ENCODE measurements at regions not wholly inside any gene's neighbourhood (a gene's known extent, or its start where the extent isn't known, plus 50 kb on each side); places are given as distances from the start of the nearest gene placed in this dataset.

DNA sequence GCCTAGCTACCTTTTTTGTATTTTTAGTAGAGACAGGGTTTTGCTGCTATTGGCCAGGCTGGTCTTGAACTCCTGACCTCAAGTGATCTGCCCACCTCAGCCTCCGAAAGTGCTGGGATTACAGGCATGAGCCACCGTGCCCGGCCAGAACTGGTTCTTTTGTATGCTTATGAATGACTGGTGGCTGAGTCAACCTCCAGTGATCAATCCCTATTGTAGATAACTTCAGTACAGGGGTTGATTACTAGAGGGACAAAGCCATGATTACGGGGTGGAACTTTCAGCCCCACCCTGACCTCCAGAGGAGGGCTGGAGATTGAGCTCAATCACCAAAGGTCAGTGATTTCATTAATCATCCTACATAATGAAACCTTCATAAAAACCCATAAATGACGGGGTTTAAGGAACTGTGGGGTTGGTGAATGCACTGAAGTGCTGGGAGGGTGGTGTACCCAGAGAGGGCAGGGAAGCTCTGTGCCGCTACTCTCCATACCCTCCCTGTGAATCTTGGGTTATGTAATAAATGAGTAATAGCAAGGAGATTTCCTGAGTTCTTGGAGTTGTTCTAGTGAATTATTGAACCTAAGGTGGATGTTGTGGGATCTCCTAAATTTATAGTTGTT, 281.8 kb upstream of the CXCR4 start:
- DNase-seq: no peak

DNA sequence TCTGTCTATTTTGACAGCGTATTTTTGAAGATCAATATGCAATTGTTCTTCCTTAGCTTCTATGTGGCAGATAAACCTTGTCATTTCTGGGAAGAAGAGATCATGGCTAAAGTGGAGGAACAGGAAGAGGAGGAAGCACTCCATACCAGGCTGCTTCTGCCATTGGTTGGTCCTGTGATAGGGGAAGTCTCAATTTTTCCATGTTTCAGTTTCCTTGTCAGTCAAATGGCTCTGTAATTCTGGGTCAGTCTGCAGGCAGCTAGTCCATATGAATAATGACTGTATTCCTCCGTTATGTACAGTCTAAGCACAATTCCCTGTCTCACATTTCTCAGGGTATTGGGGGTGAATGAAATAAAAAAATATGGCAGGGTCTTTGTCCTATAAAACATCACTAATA, 277.6 kb upstream of the CXCR4 start:
- DNase-seq: no peak

DNA sequence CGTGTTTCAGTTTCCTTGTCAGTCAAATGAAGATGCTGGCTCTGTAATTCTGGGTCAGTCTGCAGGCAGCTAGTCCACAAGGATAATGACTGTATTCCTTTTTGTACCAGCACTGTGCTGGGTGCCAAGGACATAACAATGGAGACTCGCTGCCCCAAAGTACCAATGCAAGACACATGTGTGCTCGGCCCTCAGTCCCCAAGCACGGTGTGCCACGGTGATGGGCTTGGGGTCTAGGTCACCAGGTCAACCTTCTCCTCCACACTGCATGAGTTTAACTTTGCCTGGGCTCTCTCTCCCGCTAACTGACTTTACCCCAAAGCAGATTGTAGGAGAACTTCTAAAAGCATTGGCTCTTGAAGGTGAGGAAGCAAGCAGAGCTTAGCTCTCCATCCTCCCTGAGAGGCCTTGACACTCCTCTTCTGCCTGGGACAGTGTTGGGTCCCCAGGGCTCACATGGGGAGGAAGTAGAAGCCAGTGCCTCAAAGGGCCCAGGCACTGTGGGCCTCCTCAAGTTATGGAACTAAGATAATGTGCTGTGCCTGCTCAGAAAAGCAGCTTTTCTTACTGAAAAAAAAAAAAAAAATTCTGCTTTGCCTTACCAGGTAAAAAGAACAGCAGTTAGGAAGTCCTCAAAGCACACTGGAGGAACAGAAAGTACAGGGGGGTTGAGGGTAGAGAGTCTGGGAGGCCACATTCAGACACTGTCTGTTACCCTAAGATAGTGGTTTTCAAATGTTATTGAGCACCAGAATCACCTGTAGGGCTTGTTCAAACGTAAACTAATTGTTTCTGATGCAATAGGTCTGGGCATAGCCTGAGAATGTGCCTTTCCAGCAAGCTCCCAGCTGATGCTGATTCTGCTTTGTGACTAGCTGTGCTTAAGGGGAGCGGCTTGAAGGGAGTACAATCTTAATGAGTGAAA, 276.4 kb upstream of the CXCR4 start:
- DNase-seq: no peak

DNA sequence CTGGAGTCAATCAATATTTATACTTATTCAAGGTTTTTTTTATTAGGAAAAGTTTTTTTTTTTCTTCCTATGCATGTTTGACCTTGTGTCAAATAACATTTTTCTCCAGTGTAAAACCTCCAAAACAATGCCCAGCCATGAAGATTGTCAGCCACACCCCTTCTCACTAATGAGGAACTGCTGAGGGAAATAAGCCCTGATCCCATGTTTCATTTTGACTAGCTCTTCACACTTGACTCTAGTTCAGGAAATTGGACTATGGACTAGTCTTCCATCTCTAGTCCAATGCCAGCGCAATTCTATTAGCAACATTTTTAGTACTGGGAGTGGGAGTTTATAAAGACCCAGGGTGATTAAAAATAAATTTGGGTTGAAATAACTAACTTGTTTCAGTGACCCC, 275.6 kb upstream of the CXCR4 start:
- DNase-seq: no peak

DNA sequence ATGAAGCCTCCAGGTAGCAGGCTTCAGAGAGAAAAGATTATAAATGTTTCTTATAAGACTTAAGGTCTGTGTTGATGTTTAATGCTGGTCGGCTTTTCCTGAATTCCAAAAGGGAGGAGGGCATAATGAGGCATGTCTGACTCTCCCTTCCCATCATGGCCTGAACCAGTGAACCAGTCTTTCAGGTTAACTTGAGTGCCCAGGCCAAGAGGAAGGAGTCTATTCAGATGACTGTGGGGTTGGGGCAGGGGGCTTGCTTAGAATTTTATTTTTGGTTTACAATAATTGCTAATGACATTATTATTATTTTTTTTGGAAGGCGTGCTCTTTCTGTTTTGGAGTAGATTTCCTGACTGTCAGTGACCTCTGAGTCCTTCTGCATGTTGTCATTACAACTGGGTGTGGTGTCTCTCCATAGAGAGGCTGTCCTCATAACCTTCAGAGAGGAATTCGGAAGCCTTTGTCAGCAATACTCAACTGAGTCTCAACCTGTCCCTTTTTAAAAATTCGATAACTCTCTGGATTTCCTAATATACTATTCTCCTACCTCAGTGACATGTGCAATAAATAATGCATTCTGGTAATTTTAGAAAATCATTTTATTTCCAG, 275.1 kb upstream of the CXCR4 start:
- no peak for DNase-seq

DNA sequence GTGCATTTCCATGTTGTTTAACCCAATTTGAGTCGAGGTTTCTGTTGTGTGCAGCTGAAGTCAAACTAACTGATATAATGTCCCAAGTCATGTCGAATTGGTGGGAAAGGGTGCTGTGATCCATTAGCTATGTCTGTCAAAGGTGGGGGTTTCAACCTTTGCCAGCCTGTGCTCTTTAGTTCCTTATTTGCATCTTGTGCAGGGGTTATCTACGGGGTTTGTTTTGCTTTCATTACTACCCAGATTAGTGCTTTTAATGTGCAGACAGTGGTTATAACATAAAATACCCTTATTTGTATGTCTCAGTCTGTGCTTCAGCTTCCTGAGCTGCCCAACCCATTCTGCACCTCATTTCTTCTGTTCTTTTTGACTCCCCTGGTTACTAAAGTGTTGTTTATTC, 271.9 kb upstream of the CXCR4 start:
- DNase-seq: no peak

DNA sequence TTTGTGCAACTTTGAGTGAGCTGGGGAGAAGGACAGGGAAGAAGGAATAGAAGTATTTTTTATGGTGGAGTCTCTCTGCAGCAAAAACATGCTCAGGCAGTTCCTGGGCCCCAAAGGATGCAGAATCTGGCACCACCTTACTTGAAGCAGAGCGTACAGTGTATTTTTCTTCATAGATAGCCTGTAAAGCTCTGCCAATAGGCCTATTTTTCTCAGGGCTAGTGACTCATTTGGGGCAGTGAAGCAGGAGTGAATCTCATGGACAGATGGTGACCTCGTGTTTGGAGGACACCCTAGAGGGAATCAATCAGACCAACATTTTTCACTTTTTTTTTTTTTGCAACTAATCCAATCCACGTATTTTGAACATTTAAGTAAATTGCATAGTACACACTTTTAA, 268.1 kb upstream of the CXCR4 start:
- DNase-seq: no peak

DNA sequence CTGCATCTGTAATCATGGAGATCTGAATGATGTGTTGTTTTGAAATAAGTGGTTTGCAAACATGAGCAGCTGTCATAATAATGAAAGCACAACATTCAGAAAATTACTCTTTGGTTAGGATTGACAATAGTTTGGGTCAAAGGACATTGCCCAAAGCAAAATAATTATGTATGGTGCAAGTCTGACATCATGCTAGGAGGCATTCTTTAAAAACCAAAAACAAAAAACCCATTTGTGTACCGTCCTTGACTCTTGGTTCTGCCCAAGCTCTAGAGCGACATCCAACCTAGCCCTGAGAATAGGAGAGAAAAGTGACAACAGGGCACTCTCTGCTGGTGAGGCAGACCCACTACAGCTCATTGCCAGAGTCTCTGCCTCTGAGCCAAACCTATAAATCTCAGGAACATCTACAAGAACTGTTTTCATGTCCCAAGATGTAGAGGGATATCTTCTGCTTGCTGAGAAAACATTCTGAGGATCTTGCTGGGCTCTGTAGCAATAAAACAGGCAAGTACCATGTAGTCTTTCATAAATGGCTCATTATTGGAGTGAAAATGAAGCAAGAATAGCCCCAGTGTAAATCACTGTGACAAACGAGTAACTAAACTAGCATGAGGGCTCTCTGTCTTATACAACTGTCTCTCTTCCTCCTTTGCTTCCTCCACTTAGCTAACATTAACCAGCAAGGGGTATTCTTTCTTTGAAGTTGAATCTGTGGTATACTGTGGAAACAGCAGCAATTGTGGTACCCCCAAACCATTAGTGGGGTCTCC, 266.8 kb upstream of the CXCR4 start:
- DNase-seq: peak in 1 of 2 donors; percentile 36

DNA sequence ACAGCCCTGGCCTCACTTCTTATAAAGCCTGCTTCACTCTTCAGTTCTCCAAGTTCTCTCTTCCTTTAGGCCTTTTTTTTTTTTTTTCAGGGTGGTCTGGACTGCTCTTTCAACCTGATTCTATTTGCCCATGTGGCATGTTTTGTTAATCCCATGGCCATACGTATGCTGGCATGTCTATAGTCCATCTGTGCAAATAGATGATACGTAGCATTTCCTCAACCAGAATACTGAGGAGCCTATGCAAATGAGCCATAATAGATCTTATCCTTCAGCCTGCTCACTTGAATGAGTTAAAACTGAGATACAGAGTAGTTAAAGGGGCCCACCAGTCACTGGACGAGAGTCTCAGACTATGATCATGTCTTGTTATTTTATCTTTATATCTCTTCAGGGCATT, 265.2 kb upstream of the CXCR4 start:
- no peak for DNase-seq

DNA sequence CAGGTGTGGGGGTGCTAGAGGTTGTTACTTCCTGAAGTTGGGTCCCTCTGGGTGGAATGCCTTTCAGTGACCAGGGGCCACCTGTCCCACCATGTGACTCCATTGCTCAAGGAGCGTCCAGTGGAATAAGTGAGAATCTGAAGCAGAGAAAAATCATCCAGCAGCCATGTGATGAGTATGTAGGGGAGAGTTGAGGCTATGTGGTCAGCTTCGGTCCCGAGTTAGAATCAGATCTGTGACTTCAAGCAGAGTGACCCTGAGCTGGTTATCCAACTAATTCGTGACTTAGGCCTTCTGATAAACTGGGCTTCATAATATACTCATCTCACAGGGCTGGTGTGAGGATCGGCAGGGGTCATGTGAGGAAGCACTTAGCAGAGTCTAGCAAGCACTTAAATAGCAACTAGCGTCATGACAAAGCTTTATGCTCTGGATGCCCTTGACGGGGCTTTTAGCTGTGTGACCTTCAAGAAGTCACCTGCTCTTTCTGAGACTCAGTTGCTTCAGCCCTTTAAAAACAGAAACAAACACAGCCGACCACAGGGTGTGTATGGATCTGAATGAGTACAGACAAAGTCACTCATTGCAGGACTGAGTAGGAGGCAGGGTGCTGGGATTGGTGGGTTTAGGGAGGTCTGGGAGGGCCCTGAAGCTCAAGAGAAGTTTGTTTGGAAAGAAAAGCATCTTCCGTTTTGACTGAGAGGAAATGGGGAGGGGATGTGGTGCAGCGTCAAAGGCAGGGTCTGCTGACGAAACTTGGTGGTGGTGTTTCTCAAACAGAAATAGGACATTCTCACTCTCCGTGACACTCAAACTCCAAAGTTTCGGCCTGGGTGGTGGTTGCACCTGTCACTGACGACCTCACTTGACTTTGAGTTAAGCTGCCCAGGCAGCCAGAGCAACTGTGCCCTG, 264.0 kb upstream of the CXCR4 start:
- DNase-seq: peak; percentile 60 to 63

DNA sequence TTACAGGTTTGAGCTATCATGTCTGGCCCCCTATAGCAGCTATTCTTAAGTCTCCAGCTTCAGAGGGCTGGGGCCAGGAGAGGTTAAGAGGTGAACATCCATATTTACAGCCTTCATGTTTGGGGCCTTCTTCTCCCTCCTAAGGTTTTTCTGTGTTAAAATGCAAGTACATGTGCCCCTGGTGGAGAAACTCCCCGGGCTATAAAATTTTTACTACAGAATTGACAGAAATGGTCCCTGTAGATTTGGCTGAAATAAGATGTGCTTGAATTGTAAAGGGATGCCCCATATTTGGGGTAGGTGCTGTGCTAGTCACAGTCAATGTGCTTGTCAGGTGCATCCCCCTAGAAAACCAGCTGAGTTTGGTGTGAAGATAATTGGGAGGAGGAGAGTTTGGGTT, 263.3 kb upstream of the CXCR4 start:
- DNase-seq: no peak

DNA sequence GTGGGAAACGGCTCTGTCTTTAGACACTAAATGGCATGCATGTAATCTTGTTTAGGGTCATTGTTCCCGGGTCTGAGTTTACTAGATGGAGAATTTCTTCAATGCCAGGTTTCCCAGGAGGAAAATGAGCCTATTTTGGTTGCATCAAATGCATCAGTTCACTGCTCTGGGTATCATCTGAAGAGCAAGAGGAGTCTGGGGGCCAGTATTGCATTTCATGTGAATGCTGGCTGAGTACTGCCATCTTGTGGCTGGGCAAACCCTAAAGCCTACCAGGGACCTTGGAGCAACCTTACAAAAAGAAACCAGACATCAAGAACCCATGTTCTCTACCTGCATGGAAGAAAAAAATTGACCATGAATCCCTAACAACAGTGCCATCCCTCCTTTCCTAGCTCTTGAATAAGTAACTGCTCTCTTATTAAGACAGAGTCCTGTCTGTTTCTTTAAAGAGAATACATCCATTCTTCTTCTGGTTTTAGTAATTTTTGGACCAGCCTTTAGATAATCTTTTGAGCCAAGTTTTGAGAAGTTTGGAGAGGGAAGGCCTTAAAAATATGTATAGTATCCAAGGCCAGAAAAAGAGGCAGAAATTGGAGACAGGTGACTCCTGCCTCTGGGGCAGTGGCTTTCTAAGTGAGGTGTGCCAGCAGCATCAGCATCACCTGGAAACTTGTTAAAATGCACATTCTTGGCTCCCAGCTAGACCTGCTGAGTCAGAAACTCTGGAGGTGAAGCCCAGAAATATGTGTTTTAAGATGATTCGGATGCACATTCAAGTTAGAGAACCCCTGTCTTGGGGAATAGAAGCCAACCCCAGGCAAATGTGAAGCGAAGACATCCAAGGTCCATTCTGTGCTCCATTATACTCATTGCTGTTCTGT, 261.0 kb upstream of the CXCR4 start:
- peak; percentile 62 to 71 for DNase-seq

DNA sequence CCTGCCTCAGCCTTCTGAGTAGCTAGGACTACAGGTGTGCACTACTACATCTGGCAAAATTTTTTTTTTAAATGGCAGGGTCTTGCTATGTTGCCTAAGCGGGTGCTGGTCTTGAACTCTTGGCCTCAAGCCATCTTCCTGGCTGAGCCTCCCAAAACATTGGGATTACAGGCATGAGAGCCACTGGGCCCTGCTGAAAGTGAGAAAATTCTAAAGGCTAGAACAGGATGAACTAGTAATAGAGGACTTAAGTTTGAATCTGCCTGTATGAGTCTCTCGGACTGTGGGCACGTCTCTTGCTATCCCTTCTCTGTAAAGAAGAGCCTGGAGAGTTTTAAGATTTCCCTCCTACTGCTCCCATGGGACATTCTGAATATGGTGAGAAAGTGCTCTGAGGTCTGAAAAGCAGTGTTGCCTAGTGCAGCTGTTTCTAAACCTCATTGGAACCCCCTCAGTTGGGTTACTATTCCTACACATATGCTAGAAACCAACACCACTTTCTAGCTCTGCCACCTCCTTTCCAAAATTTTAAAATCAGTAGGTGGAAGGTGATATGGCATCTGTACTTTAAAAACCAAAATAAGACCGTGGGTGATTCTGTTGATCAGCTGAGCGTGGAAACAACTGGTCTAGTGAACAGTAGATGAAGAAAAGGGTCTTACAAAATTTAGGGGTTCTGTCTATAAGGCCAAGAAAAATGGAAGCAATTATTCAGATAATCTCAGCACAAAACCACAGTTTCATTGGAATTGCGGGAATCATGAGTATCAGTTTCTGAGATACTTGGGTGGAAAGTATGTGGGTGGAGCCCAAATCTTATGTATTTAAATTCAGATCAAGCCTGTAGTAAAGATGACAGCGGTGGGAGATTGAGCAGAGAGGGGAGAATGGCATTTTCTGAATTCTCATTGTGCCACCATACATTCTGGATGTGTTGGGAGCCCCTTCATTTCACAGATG, 259.8 kb upstream of the CXCR4 start:
- DNase-seq: no peak

DNA sequence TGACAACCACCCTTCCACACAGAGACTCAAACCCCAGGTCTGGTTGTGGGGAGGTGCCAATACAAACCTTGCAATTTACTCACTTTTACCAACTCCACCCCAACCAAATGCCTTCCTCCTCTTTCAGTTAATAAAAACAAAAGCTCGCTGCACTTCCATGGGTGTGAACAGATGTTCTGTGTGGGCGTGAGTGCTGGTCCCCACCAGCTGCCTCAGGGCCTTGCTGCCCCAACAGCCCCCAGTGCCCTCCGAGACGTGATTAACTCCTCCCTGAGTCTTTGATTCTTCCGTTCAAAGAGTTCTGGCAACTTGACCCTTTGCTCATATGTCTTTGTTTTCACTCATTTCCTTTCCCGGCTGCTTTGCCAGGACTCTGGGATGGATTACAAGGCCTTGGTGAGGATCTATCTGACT, 258.9 kb upstream of the CXCR4 start:
- DNase-seq: no peak

DNA sequence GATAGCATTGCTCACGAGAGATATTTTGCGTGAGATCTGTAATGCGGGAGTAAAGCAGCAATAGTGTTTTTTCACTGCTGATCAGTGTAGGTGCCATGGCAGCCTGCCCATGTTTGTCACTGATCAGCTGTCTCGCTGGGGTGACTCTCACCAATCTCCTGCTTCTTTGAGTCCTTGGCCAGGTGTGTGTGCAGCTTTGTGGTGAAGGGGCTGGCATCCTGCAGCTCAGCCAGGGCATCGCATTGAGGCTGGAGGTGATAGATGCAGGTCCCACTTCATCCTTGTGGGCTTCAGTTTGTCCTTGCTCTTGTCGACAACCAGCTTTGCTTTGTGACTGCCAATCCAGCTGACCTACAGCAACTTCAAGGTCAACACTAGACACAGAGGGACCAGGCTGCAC, 258.3 kb upstream of the CXCR4 start:
- no peak for DNase-seq

DNA sequence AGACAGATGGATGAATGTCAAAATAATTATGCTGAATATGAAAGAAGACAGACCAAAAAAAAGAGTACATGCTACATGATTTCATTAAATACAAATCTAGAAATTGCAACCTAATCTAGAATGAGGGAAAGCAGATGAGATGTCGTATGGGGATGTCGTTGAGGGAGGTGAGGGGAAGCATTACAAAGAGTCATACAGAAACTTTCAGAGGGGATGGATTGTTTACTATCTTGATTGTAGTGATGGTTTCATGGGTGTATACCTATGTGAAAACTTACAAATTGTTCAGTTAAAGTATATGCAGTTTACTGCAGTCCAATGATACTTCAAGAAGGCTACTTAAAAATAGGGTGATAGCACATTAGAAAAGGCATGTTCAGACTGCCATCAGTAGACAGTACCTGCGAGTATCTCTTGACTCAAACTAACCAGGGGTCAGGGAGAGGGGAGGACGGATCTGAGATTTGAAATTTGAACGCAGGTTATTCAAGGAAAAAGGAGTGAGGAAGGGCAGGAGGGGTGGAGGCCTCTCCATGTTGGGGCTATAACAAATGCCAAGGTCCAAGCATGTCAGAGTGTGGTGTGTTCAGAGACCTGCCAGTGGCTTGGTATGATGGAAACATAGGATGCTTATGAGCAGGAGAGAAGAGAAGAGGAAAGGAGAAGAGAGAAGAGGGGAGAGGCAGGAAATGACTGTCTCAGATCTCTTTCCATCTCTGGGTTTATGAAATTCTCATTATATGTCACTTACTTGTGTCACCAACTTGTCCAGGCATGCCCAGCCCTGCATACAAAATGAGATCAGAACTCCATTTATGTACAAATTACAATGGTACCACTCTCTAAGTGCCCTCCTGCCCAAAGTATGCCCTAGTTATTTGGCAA, 257.3 kb upstream of the CXCR4 start:
- no peak for DNase-seq

DNA sequence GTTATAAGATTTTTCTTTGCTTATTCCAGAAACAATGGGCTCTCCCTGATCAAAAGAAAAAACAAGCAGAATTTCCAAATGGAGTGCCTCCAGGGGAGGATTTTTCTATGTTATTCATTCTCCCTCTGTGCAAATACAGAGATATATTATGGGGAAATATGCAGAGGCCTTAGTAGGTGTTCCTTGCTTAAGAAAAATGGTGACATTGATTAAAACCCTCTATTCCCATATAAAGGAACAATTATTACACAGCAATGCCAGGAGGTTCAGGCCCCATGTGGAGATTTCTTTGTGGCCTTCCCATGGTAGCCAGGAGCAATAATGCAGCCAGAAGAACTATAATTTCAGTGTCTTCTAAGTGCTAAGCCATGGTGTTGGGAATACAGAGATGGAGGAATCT, 255.9 kb upstream of the CXCR4 start:
- no peak for DNase-seq

DNA sequence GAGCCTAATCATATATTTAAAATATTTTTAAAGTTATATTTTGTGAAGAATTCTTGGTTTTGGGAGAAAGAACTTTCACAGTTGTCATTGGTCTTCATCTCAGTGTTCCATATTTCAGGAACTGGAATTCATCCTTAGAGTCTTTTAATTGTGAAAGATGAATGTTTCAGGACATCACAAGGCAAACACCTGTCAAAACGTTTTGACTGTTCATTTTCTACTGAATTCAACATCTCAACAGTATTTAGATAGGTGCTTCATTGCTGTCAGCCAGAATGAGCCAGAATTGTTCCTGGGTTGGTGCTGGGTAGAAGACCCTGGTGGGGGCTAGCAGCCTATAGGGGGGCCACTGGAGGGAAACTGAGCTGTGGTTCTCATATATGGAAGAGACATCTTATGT, 255.1 kb upstream of the CXCR4 start:
- DNase-seq: no peak

DNA sequence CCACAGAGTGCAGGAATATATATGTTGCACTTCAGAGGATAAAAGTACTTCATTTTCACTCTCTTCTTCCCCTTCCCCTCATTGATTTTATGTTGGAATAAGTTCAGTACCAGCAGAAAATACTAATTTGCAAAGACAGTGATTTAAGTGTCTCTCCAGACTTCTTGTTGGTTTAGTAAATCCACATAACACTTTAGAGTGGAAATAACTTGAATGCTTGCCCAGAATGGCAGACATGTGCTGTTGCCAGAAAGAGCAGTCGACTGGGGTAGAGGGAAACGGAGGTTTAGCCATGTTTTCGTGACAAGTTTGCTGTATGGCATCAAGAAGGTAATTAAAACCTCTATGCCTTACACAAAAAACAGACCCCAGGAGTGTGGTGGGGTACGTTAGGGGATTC, 246.0 kb upstream of the CXCR4 start:
- no peak for DNase-seq
